ENCODE measurements at regions not wholly inside any gene's neighbourhood (a gene's known extent, or its start where the extent isn't known, plus 50 kb on each side); places are given as distances from the start of the nearest gene placed in this dataset.

DNA sequence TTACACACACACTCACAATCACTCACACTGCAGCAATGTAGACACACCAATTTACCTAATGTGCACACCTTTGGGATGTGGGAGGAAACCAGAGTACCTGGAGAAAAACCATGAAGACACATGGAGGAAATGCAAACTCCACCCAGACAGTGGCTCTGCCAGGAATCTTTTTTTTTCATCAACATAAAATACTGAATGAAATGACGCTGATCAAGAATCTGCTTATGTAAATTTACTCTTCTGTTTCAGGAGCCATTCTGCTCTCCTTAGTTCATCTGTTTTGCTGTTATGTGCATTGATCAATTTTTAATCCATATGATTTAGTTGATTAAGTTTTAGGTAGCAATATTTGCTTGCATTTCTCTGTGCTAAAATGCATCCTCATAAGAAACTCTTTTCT, 414.2 kb upstream of the CCDC54 start:
- TF ChIP-seq, protein P1, sequence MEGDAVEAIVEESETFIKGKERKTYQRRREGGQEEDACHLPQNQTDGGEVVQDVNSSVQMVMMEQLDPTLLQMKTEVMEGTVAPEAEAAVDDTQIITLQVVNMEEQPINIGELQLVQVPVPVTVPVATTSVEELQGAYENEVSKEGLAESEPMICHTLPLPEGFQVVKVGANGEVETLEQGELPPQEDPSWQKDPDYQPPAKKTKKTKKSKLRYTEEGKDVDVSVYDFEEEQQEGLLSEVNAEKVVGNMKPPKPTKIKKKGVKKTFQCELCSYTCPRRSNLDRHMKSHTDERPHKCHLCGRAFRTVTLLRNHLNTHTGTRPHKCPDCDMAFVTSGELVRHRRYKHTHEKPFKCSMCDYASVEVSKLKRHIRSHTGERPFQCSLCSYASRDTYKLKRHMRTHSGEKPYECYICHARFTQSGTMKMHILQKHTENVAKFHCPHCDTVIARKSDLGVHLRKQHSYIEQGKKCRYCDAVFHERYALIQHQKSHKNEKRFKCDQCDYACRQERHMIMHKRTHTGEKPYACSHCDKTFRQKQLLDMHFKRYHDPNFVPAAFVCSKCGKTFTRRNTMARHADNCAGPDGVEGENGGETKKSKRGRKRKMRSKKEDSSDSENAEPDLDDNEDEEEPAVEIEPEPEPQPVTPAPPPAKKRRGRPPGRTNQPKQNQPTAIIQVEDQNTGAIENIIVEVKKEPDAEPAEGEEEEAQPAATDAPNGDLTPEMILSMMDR (IDR thresholded peaks at IDR 0.05 in 4 of 5, conservative IDR thresholded peaks at IDR 0.05 in 1 of 5), result no peak
- TF ChIP-seq POLR2A (IDR thresholded peaks at IDR 0.05), result no peak
